GM18519 (cell line): ENCODE measurements at regions not wholly inside any gene's neighbourhood (a gene's known extent, or its start where the extent isn't known, plus 50 kb on each side); places are given as distances from the start of the nearest gene placed in this dataset.

Experiments used
- ATAC-seq: cut with Tn5 transposase; IDR thresholded peaks from one replicate; pipeline ENCODE4 v1.9.1; 2021; ENCODE audit warnings: mild to moderate bottlenecking, moderate library complexity; ENCODE audit not compliant: unreplicated experiment, low FRiP score

DNA sequence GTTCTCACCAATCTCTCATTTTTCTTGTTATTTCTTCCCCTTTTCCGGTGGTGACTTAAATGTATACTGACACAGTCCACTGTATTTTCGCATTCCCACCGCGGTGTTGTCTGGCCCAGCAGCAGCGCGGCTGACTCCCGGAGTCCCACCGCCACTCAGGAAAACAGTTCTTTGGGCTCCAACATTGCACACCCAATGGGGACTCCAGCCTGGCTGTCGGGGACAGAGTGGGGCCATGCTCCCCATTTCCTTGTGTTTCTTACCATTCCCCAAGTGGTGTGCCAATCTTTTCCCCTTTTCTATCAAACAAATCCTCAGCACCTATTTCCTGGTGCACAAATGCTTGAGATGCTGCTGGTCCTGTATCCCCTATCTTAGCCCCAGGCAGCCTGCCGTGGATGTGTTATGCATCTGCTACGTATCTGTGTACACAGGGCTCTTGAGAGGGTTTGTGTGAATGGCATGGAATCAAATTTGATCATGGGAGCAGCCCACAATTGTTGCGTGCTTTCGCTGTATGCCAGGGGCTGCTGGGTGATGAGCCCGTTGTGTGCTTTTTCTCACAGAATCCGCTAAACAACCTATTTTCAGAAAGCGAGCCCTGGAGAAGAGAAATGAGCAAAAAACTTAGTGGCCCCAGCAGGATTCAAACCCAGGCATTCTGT is 219.1 kb upstream of the RGMA start:
- ATAC-seq: no peak

DNA sequence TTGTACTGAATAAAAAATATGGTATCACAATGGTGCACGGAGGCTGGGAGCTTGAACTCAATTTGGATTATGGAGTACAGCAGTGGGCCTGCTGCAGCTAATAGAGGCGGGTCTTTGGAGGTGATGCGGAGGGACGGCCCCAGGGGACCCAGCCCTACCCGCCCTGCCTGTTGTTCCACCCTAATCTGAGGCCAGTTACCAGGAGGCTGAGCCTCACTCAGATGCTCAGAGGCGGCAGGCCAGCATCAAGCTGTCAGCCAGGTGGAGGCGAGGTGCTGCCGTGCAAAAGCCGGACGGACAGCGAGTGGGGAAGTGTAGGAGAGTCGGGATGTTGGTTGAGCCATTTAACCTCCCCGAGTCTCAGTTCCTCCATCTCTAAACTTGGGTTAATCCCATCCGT is 218.5 kb upstream of the RGMA start:
- ATAC-seq: no peak

DNA sequence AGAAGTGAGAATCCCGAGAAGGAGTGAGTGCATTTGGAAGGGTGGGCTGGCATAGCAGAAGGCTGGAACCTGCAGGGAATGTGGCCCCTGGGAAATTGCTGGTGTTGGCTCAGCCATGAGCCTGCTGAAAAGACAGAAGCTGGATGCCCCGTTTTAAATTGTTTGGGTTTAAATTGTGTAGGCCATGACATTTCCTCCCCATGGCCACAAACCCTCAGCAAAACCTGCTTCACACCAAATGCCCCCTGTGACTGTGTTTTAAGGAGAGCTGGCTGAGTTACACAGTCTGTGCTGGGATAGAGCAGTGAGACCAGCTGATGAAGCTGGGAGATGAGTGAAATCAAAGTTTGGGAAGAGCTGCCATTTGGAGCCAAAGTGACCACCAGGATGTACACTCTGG is 216.3 kb upstream of the RGMA start:
- ATAC-seq: no peak

DNA sequence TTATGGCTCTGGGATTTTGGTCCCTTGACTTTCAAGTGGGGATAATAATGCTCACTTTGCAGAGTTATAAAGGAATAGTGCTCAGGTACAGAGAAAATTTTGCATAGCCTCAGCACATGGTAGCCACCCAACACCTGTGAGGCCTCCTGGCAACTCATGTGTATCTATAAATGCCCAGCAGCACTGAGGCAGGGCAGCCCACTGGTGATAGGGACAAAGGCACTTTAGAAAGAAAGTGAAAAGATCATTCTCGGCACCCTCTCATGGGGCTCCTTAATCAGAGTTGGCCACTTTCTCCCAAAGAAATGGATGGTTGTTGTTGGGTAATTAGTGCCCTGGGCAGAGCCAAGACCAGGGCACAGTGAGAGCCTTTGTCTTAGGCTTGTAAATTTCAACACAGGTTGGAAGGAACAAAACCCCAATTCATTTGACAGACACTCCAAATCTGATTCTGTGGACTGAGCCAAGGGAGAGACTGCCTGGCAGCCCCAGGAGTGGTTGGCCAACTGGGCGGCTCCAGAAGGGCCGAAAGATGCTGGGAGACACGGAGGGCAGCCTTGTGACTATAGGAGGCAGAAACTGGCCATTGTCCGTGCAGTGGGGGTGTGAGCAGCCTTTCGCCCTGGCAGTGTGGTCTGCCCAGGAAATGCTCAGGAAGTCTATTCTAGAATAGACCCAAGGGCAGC is 213.2 kb upstream of the RGMA start:
- ATAC-seq: no peak

DNA sequence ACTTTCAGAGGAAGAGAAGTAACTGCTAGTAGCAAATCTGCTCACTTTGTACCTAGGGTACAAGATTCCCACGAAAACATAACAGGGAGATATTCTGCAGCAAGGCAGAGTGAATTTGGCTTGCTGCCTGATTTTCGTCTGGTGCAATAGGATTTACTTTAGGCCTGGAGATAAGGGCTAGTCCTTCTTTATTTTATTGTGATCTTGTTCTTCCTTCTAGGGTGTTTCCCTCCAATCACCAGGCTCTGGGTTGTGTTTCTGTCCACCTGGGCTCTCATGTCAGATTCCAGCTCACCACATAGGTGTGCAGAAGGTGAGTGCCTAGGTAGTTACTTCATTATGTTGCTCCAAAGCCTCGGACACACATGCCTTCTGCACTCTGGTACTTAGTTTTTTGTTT is 211.8 kb upstream of the RGMA start:
- ATAC-seq: no peak

DNA sequence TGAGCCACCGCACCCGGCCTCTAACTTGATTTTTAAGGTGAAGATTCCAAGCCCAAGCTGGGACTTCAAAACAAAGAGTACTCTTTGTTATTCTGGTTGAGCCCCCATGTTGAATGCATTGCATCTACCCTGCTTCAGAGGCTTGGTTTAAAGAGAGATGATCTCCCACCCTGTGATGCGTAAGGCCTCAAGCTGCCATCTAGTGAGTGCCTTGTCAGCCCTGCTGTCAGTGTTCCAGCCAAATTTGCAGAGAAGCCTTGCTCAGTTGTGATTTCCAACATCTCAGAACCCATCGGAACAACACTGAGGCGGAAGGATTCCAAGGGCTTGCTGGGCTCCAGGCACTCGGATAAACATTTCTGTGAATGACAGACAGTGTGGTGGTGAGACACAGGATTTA is 210.7 kb upstream of the RGMA start:
- ATAC-seq: no peak

DNA sequence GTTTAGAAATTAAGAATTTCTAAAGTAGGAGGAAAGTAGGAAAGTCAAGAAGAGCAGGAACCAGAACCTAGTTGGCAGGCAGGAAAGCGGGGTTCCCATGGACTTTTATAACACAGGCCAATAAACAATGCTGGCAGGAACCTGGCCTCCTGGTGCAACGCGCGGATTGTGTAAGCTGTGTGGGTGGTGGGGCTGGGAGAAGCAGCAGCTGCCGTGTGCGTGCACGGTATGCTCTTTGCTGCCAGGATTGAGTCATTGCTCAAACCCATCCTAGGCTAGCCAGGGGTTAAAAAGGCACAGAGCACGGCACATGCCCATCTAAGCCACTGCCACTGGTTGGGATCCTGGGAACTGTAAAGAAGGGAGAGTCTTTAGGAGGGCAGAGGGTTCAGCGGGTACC is 209.9 kb upstream of the RGMA start:
- ATAC-seq: no peak

DNA sequence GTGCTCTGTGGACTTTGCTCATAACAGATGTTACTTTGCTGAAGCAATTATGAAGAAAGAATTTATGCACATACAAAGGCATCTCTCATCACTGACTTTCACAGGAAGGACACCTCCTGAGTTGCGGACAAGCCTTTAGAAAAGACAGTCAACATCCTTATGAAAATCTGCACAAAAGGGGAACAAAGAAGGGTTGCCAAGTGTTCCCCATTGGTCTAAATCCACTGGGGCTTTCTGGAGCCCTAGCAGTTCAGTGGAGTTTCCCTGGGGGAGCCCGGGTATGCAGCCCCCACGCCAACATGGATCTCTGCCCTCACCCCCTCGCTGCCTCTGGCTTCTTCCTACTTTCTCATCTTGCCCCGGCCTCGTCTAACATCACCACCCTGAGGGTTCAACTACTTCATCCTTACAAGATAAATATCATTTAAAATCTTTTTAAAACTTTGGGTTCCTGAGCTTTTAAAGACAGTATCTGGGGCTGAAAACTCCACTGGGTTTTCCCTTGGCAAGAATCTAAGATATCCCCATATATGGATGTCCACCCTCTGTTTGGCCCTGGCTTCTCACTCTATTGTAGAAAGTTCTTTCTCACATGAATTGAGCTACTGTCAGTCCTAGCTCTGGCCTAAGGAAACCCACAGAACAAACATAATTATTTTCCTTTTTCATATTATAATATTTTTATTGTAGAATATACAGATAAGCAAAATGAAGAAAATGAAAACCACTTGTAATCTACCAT is 207.9 kb upstream of the RGMA start:
- no peak for ATAC-seq

DNA sequence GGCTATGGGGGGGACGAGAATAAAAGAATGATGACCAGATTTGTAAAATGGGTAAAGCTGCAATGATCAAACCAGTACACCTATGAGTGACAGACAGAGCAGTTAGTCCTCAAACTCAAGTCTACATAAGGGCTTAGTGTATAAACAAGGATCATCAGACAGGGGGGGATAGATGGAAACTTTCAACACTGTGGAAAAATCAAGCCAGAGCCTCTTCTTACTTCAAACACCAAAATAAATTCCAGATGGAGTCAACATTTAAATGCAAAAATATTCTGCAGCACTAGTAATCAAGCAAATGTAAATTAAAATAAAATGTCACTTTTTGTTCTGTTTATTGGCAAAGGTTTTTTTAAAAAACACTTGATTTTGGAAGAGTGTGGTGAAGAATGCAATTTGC is 205.9 kb upstream of the RGMA start:
- ATAC-seq: no peak

DNA sequence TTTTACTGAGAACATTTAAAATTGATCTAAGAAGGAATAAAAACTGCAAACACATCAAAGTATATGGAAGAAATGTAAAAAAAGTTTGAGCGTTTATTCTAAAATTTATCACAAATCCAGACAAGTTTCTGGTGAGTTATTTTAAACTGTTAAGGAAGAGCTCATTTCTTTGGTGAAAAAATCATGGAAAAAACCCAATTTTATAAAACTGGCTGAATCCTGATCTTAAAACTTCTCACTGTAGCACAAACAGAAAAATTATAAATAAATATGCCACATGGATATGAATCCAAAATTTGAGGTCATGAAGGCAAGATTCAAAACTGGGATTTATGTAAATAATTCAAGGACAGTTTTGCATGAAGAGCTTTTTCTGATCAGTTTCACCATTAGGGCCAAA is 205.1 kb upstream of the RGMA start:
- no peak for ATAC-seq

DNA sequence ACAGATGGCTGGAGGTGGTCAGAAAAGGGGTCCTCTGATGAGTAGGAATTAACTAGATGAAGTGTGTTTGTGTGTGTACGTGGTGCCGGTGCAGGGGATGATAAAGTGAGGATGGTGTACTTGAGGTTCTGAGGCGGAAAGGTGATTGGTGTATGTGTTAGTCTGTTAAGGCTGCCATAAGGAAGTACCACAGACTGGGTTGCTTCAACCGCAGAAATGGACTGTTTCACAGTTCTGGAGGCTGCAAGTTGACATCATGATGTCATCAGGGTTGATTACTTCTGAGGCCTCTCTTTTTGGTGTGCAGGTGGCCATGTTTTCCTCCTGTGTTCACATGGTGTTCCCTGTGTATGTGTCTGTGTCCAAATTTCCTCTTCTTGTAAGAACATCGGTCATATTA is 202.4 kb upstream of the RGMA start:
- no peak for ATAC-seq

DNA sequence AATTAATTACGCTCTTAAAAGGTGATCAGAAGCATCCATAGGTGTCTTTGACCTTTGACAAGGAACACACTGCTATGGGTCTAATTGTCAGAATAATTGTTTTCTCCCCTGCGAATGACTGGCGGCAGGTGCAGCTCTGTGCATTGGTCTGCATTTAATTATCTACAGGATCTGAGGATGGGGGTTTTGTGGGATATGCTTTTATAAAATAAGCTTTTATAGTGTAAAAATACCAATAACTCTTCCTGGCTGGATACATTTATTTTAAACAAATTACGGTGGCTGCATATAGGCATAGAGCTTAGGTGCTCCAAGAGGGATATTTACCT is 201.6 kb upstream of the RGMA start:
- no peak for ATAC-seq

DNA sequence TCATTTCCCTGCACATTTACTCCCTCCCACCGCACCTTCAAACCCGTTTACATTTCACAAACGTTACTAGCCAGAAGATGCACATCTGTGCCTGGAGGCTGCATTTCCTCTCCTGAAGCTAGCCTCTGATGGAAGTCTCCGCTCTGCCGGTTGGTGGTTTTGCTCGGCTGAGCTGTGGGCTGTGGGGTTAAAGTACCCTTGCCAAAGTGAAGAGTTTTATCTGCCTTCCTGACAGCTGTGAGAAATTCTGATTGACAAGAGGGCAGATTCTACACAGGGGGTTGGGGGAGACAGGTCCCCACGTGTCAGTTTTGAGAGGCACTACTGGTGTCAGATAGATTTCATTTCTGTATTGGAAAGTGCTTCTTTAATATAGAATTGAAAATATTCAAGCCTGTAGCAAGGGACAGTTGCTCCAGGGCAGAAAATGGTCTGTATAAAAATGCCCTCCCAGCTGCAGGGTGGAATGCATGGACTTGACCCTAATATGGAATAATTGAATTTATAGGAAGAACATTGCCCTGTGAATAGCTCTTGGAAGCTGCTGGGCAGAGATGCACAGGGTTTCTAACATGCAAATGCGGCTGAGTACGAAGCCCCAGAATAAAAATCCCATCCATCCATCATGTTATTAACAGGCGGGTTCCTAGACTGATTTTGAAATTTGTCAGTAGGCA is 201.1 kb upstream of the RGMA start:
- ATAC-seq: no peak

DNA sequence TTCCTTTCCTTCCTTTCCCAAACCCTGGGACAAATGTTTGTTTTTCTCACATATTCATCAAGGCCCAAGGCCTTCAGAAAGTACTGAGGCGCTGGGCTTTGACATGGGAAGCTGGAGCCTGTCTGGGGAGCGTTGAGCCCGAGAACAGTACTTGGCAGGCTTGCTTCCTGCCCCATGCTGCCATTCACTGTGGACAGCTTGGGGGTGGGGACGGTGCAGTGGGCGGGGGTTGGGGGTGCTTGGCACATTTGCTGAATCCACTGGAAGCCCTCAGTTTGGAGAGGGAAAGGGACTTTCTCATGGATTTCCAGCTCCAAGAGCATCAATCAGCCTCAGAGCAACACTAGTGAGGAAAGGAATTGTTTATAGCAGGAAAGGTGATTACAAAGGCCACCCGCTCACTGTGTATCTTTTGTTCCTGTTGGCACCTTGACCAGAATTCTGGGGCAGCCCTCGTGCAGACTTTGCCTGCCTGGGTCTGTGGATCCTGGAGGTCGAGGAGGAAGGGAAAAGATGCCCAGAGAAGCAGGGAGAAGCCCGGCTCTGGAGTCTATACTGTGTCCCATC is 199.8 kb upstream of the RGMA start:
- no peak for ATAC-seq

DNA sequence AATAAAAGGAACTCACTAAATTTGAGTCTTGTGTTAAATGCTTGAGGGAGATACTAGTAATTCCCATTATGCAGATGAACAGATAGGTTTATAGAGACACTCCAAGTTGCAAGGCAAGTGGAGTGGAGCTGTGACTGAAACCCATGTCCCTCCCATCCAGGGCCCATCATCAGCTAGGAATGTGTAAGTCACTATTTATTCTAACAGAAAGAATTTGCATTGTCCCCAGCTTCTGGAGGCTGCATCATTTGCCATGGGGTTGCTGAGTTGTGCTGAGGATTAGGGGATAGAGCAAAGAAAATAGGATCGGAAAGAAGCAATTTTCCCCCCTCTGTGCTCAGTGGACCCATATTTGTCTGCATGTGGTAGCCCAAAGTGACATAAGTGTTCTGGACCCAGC is 197.4 kb upstream of the RGMA start:
- ATAC-seq: no peak

DNA sequence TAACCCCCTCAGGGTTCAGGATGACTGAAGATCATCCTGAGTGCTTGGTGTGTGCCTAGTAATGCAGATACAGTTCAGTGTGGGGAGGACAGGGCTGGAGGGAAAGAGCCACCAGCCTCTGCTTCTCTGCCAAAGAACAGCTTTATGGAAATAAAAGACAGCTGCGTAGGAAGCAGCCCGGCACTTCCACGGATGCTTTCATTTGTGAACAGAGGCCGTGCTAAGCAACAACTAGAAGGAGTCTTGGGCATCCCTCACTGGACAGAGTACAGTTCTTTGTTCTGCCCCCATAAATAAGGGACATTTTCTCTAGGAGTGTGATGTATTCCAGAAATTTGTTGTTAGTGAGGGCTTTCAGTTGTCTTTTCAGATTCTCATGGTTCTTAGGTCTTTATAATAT is 194.8 kb upstream of the RGMA start:
- no peak for ATAC-seq

DNA sequence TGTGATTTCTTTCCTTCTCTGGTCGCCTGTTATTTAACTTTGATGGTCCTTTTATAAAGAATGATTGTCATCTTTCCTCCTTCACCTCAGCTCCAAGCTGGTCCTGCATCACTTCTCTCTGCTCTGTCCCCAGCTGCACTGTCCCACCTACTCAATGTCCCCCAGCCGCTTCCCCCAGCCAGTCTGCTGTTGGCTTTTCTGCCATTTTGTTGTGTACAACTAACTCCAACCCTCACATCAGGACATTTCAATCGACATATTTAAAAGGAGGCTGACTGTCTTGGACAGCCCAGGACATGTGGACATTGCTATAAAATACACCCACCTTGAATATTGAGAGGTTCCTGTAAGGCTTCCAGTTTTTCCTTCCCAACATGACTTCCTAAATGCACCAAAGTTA is 193.8 kb upstream of the RGMA start:
- no peak for ATAC-seq

DNA sequence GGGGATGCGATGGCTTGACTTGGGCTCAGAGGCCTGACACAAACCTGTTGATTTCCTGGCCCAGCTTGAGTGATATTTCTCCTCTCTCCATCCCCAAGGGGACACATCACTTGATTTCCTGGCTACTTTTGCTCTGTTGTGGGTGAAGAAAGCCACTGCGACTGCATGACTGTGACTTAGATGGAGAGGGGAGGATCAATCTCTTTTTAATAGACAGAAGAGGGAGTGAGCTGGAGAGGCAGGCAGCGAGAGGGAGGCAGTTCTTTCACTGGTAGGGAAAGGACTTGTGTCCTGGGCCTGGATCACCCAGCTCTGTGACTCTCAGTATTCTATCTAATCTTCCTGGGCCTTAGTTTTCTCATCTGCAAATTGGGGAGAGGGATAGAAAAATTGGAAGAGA is 189.8 kb upstream of the RGMA start:
- no peak for ATAC-seq

DNA sequence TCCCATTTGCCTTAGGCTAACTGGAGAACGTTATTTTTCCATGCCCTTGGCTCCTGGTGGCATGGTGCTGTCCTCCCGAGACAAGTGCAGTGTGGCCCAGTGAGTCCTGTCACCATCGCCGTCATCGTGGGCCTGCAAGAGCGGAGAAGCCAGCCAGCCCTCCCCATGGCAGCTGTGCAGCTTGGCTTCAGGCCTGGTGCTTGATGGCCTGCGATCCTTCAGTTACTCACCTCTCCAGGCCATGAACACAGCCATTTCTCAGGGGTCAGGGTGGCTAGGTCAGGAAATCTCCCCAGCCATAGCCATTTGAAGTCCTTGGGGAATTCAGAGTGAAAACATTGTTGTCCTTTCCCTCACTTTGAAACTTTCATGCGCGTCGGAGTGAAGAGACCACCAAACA is 189.0 kb upstream of the RGMA start:
- ATAC-seq: no peak

DNA sequence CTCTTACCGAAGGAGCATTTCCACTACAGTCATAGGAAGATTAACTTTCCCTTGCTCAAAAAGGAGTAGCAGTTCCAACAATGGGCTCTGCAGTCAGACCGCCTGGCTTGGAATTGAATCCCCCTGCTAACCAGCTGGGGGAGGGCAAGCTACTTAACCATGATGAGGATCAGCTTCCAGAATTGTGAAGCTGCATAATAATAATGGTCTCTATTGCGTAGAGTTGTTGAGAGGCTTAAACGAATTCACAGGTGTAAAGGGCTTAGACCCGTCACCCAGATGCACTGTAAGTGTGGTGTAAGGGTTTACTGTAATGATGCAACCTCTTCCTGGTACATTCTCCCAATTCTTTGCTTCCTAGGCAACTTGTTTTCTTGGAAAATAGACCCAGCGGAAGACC is 185.2 kb upstream of the RGMA start:
- ATAC-seq: no peak

DNA sequence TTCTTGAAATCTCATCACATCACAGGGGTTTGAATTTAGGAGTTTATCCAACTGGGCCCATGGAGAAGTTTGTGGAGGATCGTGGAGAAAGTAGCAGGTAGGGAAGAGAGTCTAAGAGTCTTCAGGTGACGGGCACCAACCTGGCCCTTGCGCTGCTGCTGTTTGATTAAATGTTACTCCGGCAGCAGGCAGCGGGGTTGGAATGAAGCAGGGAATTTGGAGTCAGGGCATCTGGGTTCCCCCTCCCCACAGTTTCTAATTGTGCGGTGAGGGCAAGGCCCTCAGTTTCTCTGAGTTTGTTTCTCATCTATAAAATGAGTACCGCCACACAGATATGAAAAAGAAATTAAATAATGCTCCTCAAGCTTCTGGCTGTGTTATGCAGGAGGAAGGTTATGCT is 182.9 kb upstream of the RGMA start:
- no peak for ATAC-seq
